Kidney epithelial cell (primary cell): ENCODE measurements at regions not wholly inside any gene's neighbourhood (a gene's known extent, or its start where the extent isn't known, plus 50 kb on each side); places are given as distances from the start of the nearest gene placed in this dataset.
A peak's percentile ranks its signal among the peaks of the same experiment; 100 is the strongest.

Experiments
- DNase-seq: peaks from one replicate; pipeline ENCODE4 v3.0.0-alpha.2; 2010; ENCODE audit warnings: low read depth
- H3K27me3 ChIP-seq: 2 replicates; pipeline ENCODE4 v1.6.0; 2011; ENCODE audit warnings: low read length; ENCODE audit not compliant: control insufficient read depth, insufficient read depth
- H3K36me3 ChIP-seq: 2 replicates; pipeline ENCODE4 v1.5.1; 2011; ENCODE audit warnings: low read length; ENCODE audit not compliant: control insufficient read depth, insufficient read depth
- H3K4me3 ChIP-seq: 2 replicates; pipeline ENCODE4 v1.5.1; 2011; ENCODE audit warnings: low read depth, mild to moderate bottlenecking, control low read depth, low read length
- CTCF ChIP-seq: IDR thresholded peaks from 2 replicates; pipeline ENCODE4 v1.5.1; 2011; ENCODE audit warnings: mild to moderate bottlenecking, moderate library complexity, low read length, control low read depth, inconsistent platforms; ENCODE audit not compliant: insufficient read depth, poor library complexity, severe bottlenecking

DNA sequence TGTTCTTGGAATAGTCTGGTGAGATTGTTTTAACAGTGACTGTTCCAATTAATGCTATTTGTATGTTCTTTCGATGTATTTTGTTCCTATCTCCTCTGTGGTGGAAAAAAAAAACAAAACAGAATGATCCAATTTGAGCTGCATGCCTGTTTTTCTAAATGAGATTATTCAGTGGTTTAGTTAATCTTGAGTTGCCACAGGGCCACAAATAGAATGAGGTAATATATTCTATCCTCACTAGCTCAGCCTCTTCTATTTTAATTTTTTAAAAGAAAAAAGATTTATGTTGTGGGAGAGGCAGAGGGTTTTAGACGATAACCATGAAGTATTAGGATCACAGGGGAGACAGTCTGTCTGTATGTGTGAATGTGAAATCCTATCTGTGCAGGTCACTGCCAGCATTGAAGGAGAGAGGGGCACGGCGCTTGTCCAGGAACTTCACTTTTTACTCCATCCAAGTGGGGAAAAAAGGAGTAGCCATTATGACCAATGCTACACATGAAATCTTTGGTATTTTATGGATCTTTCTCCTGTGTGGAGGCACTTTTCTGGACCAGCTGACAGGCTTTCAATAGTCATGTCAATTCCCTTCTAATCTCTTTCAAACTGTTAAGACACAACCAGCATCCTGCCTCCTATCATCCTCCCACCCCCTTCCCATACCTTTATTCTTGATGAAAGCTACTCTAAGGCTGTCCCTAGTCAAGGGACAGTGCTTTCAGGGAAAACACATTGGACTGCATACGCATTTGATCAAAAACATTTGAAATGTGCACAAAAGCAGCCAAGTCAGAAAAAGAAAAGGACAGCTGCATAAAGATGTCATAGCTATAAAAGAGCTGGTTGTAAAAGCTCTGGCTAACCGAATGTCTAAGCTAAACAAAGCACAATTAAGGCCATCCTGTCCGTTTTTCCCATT is 1063.8 kb upstream of the INTU start:
- DNase-seq: no peak
- H3K4me3 ChIP-seq: no peak overlapping the region
- TF ChIP-seq CTCF: no peak
- no peaks in the 10 kb centered on the region for H3K36me3 ChIP-seq
- H3K27me3 ChIP-seq: no peaks in the 10 kb centered on the region

- no peak for DNase-seq
- TF ChIP-seq CTCF: no peak
- Histone ChIP-seq H3K36me3 (no peaks in the 10 kb centered on the region), H3K4me3 (no peak overlapping the region), H3K27me3 (no peaks in the 10 kb centered on the region)
These were observed 1060.5 kb upstream of the INTU start for GRCh38 chr4:126572264-126572663.

- DNase-seq: no peak
- TF ChIP-seq CTCF: peak; percentile 7
- no peaks in the 10 kb centered on the region for H3K27me3 ChIP-seq
- H3K36me3 ChIP-seq: no peaks in the 10 kb centered on the region
- H3K4me3 ChIP-seq: no peak overlapping the region
These were observed 1050.0 kb upstream of the INTU start for GRCh38 chr4:126582737-126583136.

GRCh38 chr4:126583509-126583908 is 1049.2 kb upstream of the INTU start:
- peak; percentile 40 for TF ChIP-seq CTCF
- Histone ChIP-seq H3K4me3 (no peak overlapping the region), H3K27me3 (no peaks in the 10 kb centered on the region), H3K36me3 (no peaks in the 10 kb centered on the region)
- no peak for DNase-seq

DNA sequence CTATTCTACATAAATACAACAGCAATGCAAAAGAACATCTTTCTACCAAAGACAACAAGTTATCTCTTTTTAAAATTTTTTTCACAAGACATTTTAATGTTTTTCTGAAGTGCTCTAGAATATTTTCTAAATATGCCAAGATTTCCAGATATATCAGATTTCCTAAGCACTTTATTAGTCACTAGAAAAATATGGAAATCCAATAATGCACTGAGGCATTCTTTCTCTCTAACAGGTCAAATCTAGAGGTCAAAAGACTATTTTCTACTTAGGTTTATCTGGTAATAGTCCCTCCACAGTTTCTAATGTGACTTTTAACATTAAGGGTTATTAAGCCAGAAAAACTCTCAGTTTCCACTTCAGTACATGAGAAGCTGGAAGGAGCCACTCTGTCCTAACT is 1041.2 kb upstream of the INTU start:
- Histone ChIP-seq H3K27me3 (no peaks in the 10 kb centered on the region), H3K36me3 (no peaks in the 10 kb centered on the region), H3K4me3 (no peak overlapping the region)
- TF ChIP-seq CTCF: no peak
- no peak for DNase-seq

- DNase-seq: no peak
- H3K4me3 ChIP-seq: no peak overlapping the region
- H3K36me3 ChIP-seq: no peaks in the 10 kb centered on the region
- H3K27me3 ChIP-seq: no peaks in the 10 kb centered on the region
- peak; percentile 44 for TF ChIP-seq CTCF
These were observed 1040.7 kb upstream of the INTU start for GRCh38 chr4:126592088-126592487.
